ENCODE measurements at regions not wholly inside any gene's neighbourhood (a gene's known extent, or its start where the extent isn't known, plus 50 kb on each side); places are given as distances from the start of the nearest gene placed in this dataset.

DNA sequence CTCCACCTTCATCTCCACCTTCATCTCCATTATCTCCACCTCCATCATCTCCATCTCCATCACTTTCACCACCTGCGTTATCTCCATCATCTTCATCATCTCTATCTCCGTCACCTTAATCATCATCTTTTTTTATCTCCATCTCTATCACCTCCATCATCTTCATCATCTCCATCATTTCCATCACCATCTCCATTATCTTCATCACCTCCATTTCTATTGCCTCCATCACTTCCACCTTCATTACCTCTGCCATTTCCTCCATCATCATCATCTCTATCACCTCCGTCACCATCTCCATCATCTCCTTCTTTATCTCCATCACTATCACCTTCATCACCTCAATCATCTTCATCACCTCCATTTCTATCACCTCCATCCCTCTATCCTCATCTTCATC lies 573.5 kb downstream of the TBC1D22A start:
- no peak for DNase-seq

DNA sequence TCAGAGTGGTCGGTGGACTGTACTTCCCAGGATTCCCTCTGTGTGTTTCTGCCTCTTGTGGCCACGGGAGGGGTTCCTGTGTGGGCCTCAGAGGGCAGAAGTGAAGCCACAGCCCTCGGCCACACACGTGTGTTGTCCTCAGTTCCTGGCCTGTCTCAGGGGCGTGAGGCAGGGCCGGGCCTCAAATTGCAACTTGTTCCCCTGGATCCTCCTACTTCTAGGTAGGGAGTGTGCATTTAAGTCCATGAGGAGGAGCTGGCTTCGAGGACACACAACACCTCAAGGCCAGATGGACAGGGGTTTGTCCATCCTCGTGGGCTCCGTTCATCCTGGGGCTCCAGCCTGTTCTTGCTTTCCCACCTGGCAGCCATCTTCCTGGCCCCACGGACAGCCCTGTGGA lies 573.0 kb downstream of the TBC1D22A start:
- Histone ChIP-seq H3K27me3 (no peaks in the 10 kb centered on the region), H3K4me3 (no peak overlapping the region), H3K27ac (no peak overlapping the region), H3K36me3 (replicated peaks in 1 of 2) (no peaks in the 10 kb centered on the region), H3K4me1 (replicated peaks in 1 of 2) (no peaks in the 10 kb centered on the region), H3K9me3 (replicated peaks in 1 of 3) (no peaks in the 10 kb centered on the region)
- DNase-seq, result peak in 1 of 7 donors; percentile 30
- intact Hi-C loops (cut with DNase I), result no loop called here
- TF ChIP-seq POLR2A (IDR thresholded peaks at IDR 0.05) (no peak), CTCF (IDR thresholded peaks at IDR 0.05) (no peak)
- 69 to 82% (median 76%) methylated on average over 10 of the region's 10 CpGs for WGBS, 4 donors

More for the DNA sequence above, 573.5 kb downstream of the TBC1D22A start:
- no peaks in the 10 kb centered on the region for H3K9me3 ChIP-seq (replicated peaks in 1 of 3)
- no peak overlapping the region for H3K4me3 ChIP-seq
- 89 to 94% (median 91%) methylated on average over 3 of the region's 3 CpGs for WGBS, 4 donors
- TF ChIP-seq POLR2A (IDR thresholded peaks at IDR 0.05) (no peak), CTCF (IDR thresholded peaks at IDR 0.05) (no peak)
- H3K4me1 ChIP-seq (replicated peaks in 1 of 2), result no peaks in the 10 kb centered on the region
- intact Hi-C loops (cut with DNase I), result no loop called here
- H3K27ac ChIP-seq, result no peak overlapping the region
- no peaks in the 10 kb centered on the region for H3K27me3 ChIP-seq
- H3K36me3 ChIP-seq (replicated peaks in 1 of 2), result no peaks in the 10 kb centered on the region

DNA sequence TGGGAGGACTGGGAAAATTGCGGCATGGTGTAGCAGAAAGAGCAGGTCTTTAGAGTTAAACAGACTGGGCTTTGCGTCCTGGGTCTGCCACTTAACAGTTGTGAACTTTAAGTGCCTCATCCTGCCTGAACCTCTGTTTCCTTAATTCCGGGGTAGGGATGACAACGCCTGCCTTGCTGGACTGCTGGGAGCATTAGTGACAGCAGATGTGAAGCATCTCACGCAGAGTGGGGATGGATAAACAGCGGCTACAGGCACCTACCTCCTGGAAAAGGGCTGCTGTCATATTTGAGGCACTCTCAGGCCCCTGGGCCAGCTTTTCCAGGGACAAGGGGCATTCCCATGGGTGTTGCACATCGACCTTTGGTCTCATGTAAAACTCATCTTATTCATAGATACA lies 572.2 kb downstream of the TBC1D22A start:
- H3K27me3 ChIP-seq, result no peaks in the 10 kb centered on the region
- no peak for TF ChIP-seq POLR2A (IDR thresholded peaks at IDR 0.05)
- TF ChIP-seq CTCF (IDR thresholded peaks at IDR 0.05), result no peak
- DNase-seq, result peak in 1 of 7 donors; percentile 18
- H3K4me3 ChIP-seq, result no peak overlapping the region
- H3K27ac ChIP-seq, result no peak overlapping the region
- no peaks in the 10 kb centered on the region for H3K9me3 ChIP-seq (replicated peaks in 1 of 3)
- intact Hi-C loops (cut with DNase I), result no loop called here
- no peaks in the 10 kb centered on the region for H3K36me3 ChIP-seq (replicated peaks in 1 of 2)
- 72 to 85% (median 79%) methylated on average over 6 to 7 of the region's 7 CpGs for WGBS, 4 donors
- H3K4me1 ChIP-seq (replicated peaks in 1 of 2), result no peaks in the 10 kb centered on the region

GRCh38 chr22:47333625-47334024 lies 571.2 kb downstream of the TBC1D22A start:
- Histone ChIP-seq H3K36me3 (replicated peaks in 1 of 2) (no peaks in the 10 kb centered on the region), H3K4me3 (no peak overlapping the region), H3K9me3 (replicated peaks in 1 of 3) (no peaks in the 10 kb centered on the region), H3K27ac (no peak overlapping the region), H3K4me1 (replicated peaks in 1 of 2) (no peaks in the 10 kb centered on the region), H3K27me3 (no peaks in the 10 kb centered on the region)
- 22 to 62% (median 56%) methylated on average over 1 to 2 of the region's 2 CpGs for WGBS, 4 donors
- peak in 1 of 7 donors; percentile 35 for DNase-seq
- intact Hi-C loops (cut with DNase I), result no loop called here
- TF ChIP-seq CTCF (IDR thresholded peaks at IDR 0.05), result no peak

All from adrenal gland (tissue), 9 donors.